HCT116 (cell line): ENCODE measurements at regions not wholly inside any gene's neighbourhood (a gene's known extent, or its start where the extent isn't known, plus 50 kb on each side); places are given as distances from the start of the nearest gene placed in this dataset.

ENCODE experiments used
- CTCF ChIP-seq, 3 experiments: fragments of 200-600 bp in 1 of 3; sonication (generic) in 1 of 3; IDR thresholded peaks in 2 of 3; conservative IDR thresholded peaks in 1 of 3; 2 replicates each; pipeline ENCODE4 v1.5.1; 2012 to 2017; ENCODE audit warnings: low read depth in 2 of 3, low read length in 2 of 3, antibody characterized with exemption in 1 of 3, borderline replicate concordance in 1 of 3, control low read depth in 1 of 3, mild to moderate bottlenecking in 1 of 3, mixed read lengths in 1 of 3, mixed run types in 1 of 3, moderate library complexity in 1 of 3; ENCODE audit not compliant: insufficient read depth in 1 of 3
- RAD21 ChIP-seq: IDR thresholded peaks from 2 replicates; pipeline ENCODE4 v1.6.1; 2012; ENCODE audit warnings: low read depth, mild to moderate bottlenecking
- ZFX ChIP-seq: fragments of 450-650 bp; IDR thresholded peaks from 2 replicates; pipeline ENCODE4 v1.6.1; 2017

- TF ChIP-seq RAD21 (no peak), ZFX (no peak), CTCF (IDR thresholded peaks at IDR 0.05 in 2 of 3, conservative IDR thresholded peaks at IDR 0.05 in 1 of 3; ENCODE audit: borderline replicate concordance in 1 of 3, insufficient read depth in 1 of 3, low read depth in 2 of 3, low read length in 2 of 3) (no peak)
Observed at GRCh38 chr3:144413068-144413467, 441.4 kb downstream of the DIPK2A start.
